ENCODE measurements at regions not wholly inside any gene's neighbourhood (a gene's known extent, or its start where the extent isn't known, plus 50 kb on each side); places are given as distances from the start of the nearest gene placed in this dataset.

- Histone ChIP-seq H3K27ac (ENCODE audit: low read length) (no peak overlapping the region), H3K4me1 (ENCODE audit: control insufficient read depth, insufficient read depth, low read length) (peaks cover 9% of the 10 kb centered on the region), H3K36me3 (ENCODE audit: control insufficient read depth in 2 of 2, insufficient read depth in 2 of 2, low read length in 2 of 2) (no peaks in the 10 kb centered on the region), H3K9ac (ENCODE audit: low read length in 2 of 2) (no peak overlapping the region), H3K4me3 (ENCODE audit: low read length in 2 of 2) (no peak overlapping the region), H3K9me3 (ENCODE audit: control insufficient read depth in 2 of 2, low read length in 2 of 2) (no peaks in the 10 kb centered on the region), H3K27me3 (ENCODE audit: control insufficient read depth in 1 of 2, insufficient read depth in 2 of 2, low read length in 2 of 2) (no peaks in the 10 kb centered on the region)
Observed at GRCh38 chr6:210104-210456, 82.2 kb upstream of the DUSP22 start.

- Histone ChIP-seq H3K4me1 (ENCODE audit: control insufficient read depth, insufficient read depth, low read length) (peaks cover 9% of the 10 kb centered on the region), H3K36me3 (ENCODE audit: control insufficient read depth in 2 of 2, insufficient read depth in 2 of 2, low read length in 2 of 2) (no peaks in the 10 kb centered on the region), H3K27ac (ENCODE audit: low read length) (no peak overlapping the region), H3K27me3 (ENCODE audit: control insufficient read depth in 1 of 2, insufficient read depth in 2 of 2, low read length in 2 of 2) (no peaks in the 10 kb centered on the region), H3K9me3 (ENCODE audit: control insufficient read depth in 2 of 2, low read length in 2 of 2) (no peaks in the 10 kb centered on the region), H3K9ac (ENCODE audit: low read length in 2 of 2) (no peak overlapping the region), H3K4me3 (ENCODE audit: low read length in 2 of 2) (no peak overlapping the region)
Observed at GRCh38 chr6:210778-211374, 81.4 kb upstream of the DUSP22 start.

DNA sequence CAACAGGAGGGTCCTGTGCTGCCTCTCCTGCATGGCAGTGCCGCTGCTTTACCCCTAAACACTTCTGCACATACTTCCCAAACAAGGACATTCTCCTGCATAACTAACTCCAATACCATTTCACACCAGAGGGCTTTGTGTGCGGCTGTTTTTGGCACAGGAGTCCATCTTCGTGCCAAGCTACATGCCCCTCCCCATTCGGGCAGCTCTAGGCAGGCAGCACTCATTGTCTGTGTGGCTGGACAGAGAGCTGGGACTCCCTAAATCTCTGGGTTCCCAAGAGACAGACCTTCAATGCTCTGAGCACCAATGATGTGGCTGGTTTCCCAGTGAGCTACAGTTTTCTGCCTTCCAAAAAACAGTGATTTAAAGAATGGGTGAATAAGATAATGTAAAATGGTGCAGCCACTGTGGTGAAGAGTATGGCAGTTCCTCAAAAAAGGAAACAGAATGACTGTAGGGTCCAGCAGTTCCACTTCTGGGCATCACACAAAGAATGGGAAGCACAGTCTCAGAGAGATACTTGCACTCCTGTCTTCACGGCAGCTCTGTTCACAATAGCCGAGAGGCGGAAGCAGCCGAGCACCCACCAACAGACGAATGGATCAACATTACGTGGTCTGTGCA is 80.3 kb upstream of the DUSP22 start:
- Histone ChIP-seq H3K27ac (ENCODE audit: low read length) (no peak overlapping the region), H3K9me3 (ENCODE audit: control insufficient read depth in 2 of 2, low read length in 2 of 2) (no peaks in the 10 kb centered on the region), H3K4me3 (ENCODE audit: low read length in 2 of 2) (peak overlapping the region in 1 of 2 donors; percentile 61), H3K9ac (ENCODE audit: low read length in 2 of 2) (no peak overlapping the region), H3K4me1 (ENCODE audit: control insufficient read depth, insufficient read depth, low read length) (peaks cover 9% of the 10 kb centered on the region), H3K27me3 (ENCODE audit: control insufficient read depth in 1 of 2, insufficient read depth in 2 of 2, low read length in 2 of 2) (no peaks in the 10 kb centered on the region), H3K36me3 (ENCODE audit: control insufficient read depth in 2 of 2, insufficient read depth in 2 of 2, low read length in 2 of 2) (no peaks in the 10 kb centered on the region)

- no peak overlapping the region for H3K27ac ChIP-seq (ENCODE audit: low read length)
- H3K9ac ChIP-seq (ENCODE audit: low read length in 2 of 2), result no peak overlapping the region
- no peaks in the 10 kb centered on the region for H3K9me3 ChIP-seq (ENCODE audit: control insufficient read depth in 2 of 2, low read length in 2 of 2)
- H3K4me3 ChIP-seq (ENCODE audit: low read length in 2 of 2), result no peak overlapping the region
- peaks cover 0 to 5% of the 10 kb centered on the region in 2 donors for H3K27me3 ChIP-seq (ENCODE audit: control insufficient read depth in 1 of 2, insufficient read depth in 2 of 2, low read length in 2 of 2)
- peaks cover 9% of the 10 kb centered on the region for H3K4me1 ChIP-seq (ENCODE audit: control insufficient read depth, insufficient read depth, low read length)
- H3K36me3 ChIP-seq (ENCODE audit: control insufficient read depth in 2 of 2, insufficient read depth in 2 of 2, low read length in 2 of 2), result no peaks in the 10 kb centered on the region
Observed at GRCh38 chr6:213284-213683, 79.0 kb upstream of the DUSP22 start.

- H3K27me3 ChIP-seq (ENCODE audit: control insufficient read depth in 1 of 2, insufficient read depth in 2 of 2, low read length in 2 of 2), result peaks cover 4 to 9% of the 10 kb centered on the region in 2 donors
- peaks cover 9% of the 10 kb centered on the region for H3K4me1 ChIP-seq (ENCODE audit: control insufficient read depth, insufficient read depth, low read length)
- H3K36me3 ChIP-seq (ENCODE audit: control insufficient read depth in 2 of 2, insufficient read depth in 2 of 2, low read length in 2 of 2), result no peaks in the 10 kb centered on the region
- H3K4me3 ChIP-seq (ENCODE audit: low read length in 2 of 2), result no peak overlapping the region
- no peak overlapping the region for H3K27ac ChIP-seq (ENCODE audit: low read length)
- H3K9ac ChIP-seq (ENCODE audit: low read length in 2 of 2), result no peak overlapping the region
- H3K9me3 ChIP-seq (ENCODE audit: control insufficient read depth in 2 of 2, low read length in 2 of 2), result no peaks in the 10 kb centered on the region
Observed at GRCh38 chr6:214428-214827, 77.9 kb upstream of the DUSP22 start.

DNA sequence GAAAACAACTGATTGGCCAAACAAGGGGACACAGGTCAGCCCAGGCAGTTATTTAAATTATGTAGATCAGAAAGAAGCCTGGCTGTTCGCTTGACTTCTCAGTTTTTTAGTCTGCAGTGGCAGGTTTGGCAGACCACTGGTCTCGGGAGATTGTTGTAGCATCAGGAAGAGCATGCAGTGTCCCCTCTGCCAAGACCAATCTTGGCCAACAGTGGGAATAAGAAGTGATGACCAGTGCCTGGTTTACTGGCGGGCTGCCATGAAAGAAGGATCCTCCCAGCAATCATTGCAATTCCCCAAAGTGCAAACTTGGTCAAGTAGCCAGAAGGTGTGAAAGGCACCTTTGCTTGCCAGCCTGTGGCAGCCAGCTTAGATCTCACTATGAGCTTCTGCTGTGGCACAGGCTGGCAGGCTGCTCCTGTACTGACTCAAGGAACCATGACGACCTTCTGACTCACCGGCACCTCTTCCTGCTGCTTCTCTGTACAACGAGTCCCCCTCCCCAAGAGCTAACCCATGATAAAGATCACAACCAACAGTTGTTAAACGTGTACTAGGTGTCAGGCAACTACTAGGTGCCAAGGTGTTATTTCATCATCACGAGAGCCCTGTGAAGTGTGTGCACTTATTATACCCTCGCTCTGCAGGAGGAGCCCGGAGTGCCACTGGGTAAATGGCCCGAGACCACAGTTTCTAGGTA is 76.8 kb upstream of the DUSP22 start:
- H3K9me3 ChIP-seq (ENCODE audit: control insufficient read depth in 2 of 2, low read length in 2 of 2), result no peaks in the 10 kb centered on the region
- no peak overlapping the region for H3K27ac ChIP-seq (ENCODE audit: low read length)
- peaks cover 9 to 14% of the 10 kb centered on the region in 2 donors for H3K27me3 ChIP-seq (ENCODE audit: control insufficient read depth in 1 of 2, insufficient read depth in 2 of 2, low read length in 2 of 2)
- no peaks in the 10 kb centered on the region for H3K36me3 ChIP-seq (ENCODE audit: control insufficient read depth in 2 of 2, insufficient read depth in 2 of 2, low read length in 2 of 2)
- peaks cover 9% of the 10 kb centered on the region for H3K4me1 ChIP-seq (ENCODE audit: control insufficient read depth, insufficient read depth, low read length)
- H3K4me3 ChIP-seq (ENCODE audit: low read length in 2 of 2), result no peak overlapping the region
- no peak overlapping the region for H3K9ac ChIP-seq (ENCODE audit: low read length in 2 of 2)

DNA sequence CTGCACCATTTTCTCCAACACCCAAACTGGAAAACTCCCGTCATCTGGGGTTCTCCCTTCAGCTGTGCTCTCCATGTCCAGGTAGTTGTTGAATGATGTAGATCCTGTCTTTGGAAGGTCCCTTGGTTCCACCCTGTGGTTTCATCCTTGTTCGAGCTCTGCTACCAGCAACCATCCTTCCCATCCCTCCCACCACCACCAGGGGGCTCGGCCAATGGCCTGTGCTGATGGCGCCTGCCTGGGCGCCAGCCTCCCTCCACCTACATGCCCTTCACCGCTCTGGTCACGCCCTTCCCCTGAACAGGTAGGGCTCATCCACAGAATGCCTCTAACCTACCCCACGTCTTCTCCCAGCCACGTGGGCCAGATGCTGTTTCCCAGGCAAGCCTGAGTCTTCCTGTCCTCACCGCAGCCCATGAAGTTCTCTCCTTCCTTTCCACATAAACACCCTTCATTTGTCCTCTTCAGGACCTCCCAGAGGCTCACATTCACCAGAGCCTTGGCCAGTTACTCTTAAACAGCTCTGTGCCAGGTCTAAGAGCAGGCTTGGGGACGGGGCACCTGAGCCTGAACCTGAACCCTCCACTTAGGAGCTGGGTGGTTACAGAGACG is 75.1 kb upstream of the DUSP22 start:
- Histone ChIP-seq H3K36me3 (ENCODE audit: control insufficient read depth in 2 of 2, insufficient read depth in 2 of 2, low read length in 2 of 2) (no peaks in the 10 kb centered on the region), H3K27ac (ENCODE audit: low read length) (no peak overlapping the region), H3K27me3 (ENCODE audit: control insufficient read depth in 1 of 2, insufficient read depth in 2 of 2, low read length in 2 of 2) (peaks cover 13 to 16% of the 10 kb centered on the region in 2 donors), H3K4me1 (ENCODE audit: control insufficient read depth, insufficient read depth, low read length) (peaks cover 2% of the 10 kb centered on the region), H3K4me3 (ENCODE audit: low read length in 2 of 2) (no peak overlapping the region), H3K9me3 (ENCODE audit: control insufficient read depth in 2 of 2, low read length in 2 of 2) (no peaks in the 10 kb centered on the region), H3K9ac (ENCODE audit: low read length in 2 of 2) (no peak overlapping the region)

DNA sequence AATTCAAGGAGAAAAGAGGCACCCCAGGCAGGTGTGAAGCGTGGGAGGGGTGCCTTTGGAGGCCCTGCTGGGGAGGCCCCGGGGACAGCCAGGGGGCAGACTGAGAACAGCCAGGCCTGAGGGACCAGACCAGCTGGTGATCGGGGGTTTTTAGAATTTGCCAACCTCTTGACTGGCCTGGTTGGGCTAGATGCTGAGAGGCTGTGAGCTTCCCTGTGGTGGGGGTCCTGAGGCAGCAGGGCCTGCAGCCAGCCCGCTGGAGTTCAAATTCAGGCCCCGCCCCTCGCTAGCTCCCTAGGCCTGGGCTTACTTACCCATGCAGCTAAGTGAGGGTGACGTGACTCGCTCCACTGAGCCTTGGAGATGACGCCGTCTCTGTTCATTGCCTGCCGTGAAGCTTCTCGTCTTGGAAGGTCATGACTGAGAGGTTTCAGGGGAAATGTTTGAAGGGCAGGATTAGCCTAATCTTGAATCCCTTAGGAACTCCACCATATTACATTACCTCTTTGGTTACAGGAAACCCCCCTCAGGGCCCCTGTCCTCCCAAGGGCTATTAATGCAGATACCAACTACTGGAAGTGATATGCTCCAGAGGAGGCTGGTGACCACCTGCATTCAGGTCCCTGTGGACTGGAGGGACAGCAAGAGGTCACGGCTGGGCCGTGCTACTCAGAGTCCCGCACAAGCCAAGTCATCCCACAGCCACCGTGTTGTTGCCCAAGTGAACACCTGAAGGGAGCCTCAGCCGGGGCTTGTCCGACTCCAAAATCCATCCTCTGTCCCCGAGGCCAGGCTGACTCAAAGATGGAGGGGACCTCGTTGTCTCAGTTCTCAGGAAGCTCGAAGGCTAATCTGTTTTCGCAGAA is 73.9 kb upstream of the DUSP22 start:
- peaks cover 13 to 16% of the 10 kb centered on the region in 2 donors for H3K27me3 ChIP-seq (ENCODE audit: control insufficient read depth in 1 of 2, insufficient read depth in 2 of 2, low read length in 2 of 2)
- no peaks in the 10 kb centered on the region for H3K4me1 ChIP-seq (ENCODE audit: control insufficient read depth, insufficient read depth, low read length)
- no peaks in the 10 kb centered on the region for H3K9me3 ChIP-seq (ENCODE audit: control insufficient read depth in 2 of 2, low read length in 2 of 2)
- no peak overlapping the region for H3K4me3 ChIP-seq (ENCODE audit: low read length in 2 of 2)
- H3K9ac ChIP-seq (ENCODE audit: low read length in 2 of 2), result no peak overlapping the region
- H3K27ac ChIP-seq (ENCODE audit: low read length), result no peak overlapping the region
- no peaks in the 10 kb centered on the region for H3K36me3 ChIP-seq (ENCODE audit: control insufficient read depth in 2 of 2, insufficient read depth in 2 of 2, low read length in 2 of 2)

GRCh38 chr6:219019-219570 is 73.2 kb upstream of the DUSP22 start:
- Histone ChIP-seq H3K27ac (ENCODE audit: low read length) (no peak overlapping the region), H3K36me3 (ENCODE audit: control insufficient read depth in 2 of 2, insufficient read depth in 2 of 2, low read length in 2 of 2) (no peaks in the 10 kb centered on the region), H3K4me3 (ENCODE audit: low read length in 2 of 2) (no peak overlapping the region), H3K27me3 (ENCODE audit: control insufficient read depth in 1 of 2, insufficient read depth in 2 of 2, low read length in 2 of 2) (peaks cover 13 to 16% of the 10 kb centered on the region in 2 donors), H3K9ac (ENCODE audit: low read length in 2 of 2) (no peak overlapping the region), H3K4me1 (ENCODE audit: control insufficient read depth, insufficient read depth, low read length) (no peaks in the 10 kb centered on the region), H3K9me3 (ENCODE audit: control insufficient read depth in 2 of 2, low read length in 2 of 2) (no peaks in the 10 kb centered on the region)

DNA sequence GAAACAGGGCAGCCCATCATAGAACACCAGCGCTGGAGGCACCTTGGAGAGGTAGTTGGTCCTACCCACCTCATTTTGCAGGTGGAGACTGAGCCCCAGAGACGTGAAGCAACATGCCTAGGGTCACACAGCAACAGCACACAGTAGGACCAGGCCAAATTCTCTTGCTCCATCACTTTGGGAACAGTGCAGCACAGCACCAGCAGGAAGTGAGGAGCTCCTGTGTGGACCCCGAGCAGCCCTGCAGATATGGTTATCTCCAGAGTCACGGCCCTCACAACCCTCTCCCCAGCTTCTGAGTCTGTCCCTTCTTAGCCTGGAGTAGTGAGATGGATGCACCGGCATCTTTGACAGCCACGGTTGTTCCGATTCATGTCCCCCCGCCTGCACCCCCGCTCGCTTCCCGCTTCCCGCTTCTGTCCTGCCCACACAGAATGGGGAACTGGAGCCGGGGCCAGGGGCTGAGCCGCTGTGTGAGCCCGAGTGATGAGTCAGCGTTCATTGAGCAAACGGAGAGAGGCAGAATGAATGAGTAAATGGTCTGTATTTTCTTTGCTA is 72.6 kb upstream of the DUSP22 start:
- no peaks in the 10 kb centered on the region for H3K36me3 ChIP-seq (ENCODE audit: control insufficient read depth in 2 of 2, insufficient read depth in 2 of 2, low read length in 2 of 2)
- no peak overlapping the region for H3K27ac ChIP-seq (ENCODE audit: low read length)
- H3K9ac ChIP-seq (ENCODE audit: low read length in 2 of 2), result no peak overlapping the region
- no peaks in the 10 kb centered on the region for H3K9me3 ChIP-seq (ENCODE audit: control insufficient read depth in 2 of 2, low read length in 2 of 2)
- H3K4me1 ChIP-seq (ENCODE audit: control insufficient read depth, insufficient read depth, low read length), result no peaks in the 10 kb centered on the region
- no peak overlapping the region for H3K4me3 ChIP-seq (ENCODE audit: low read length in 2 of 2)
- H3K27me3 ChIP-seq (ENCODE audit: control insufficient read depth in 1 of 2, insufficient read depth in 2 of 2, low read length in 2 of 2), result peaks cover 13 to 16% of the 10 kb centered on the region in 2 donors
